ENCODE measurements at regions not wholly inside any gene's neighbourhood (a gene's known extent, or its start where the extent isn't known, plus 50 kb on each side); places are given as distances from the start of the nearest gene placed in this dataset.

DNA sequence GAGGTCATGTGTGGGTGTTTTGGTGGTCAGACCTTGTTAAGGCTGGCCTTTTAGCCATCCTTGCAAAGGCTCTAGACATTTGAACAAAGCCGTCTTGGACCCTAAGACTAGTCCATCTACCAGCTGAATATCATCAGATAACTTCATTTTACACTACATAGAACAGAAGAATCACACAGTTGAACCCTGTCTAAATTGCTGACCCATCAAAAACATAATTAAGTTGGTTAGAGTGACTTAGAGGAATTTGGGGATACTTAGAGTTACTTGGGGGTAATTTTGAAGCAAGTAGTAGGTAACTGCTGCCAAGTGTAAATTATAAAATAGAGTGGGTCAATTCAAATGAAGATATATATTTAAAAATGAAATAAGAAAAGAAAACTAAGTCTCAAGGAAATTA is 102.9 kb upstream of the ADGRL4 start:
- Mint-ChIP-seq H3K36me3 (ENCODE audit: insufficient read depth, unreplicated experiment) (no peaks in the 10 kb centered on the region), H3K4me3 (ENCODE audit: unreplicated experiment) (no peak overlapping the region), H3K27ac (ENCODE audit: unreplicated experiment) (no peak overlapping the region), H3K4me1 (ENCODE audit: low read depth, unreplicated experiment) (no peaks in the 10 kb centered on the region), H3K9me3 (ENCODE audit: unreplicated experiment) (no peaks in the 10 kb centered on the region), H3K27me3 (ENCODE audit: insufficient read depth, unreplicated experiment) (no peaks in the 10 kb centered on the region)
- CTCF ChIA-PET: no interaction called here
- no peak overlapping the region for H3K4me3 ChIP-seq (ENCODE audit: low read depth, low read length)
- intact Hi-C loops (cut with micrococcal nuclease; ENCODE audit: unreplicated experiment): no loop called here
- BruUV-seq (replicated peaks): no TSS peak
- TF ChIP-seq, protein P1, sequence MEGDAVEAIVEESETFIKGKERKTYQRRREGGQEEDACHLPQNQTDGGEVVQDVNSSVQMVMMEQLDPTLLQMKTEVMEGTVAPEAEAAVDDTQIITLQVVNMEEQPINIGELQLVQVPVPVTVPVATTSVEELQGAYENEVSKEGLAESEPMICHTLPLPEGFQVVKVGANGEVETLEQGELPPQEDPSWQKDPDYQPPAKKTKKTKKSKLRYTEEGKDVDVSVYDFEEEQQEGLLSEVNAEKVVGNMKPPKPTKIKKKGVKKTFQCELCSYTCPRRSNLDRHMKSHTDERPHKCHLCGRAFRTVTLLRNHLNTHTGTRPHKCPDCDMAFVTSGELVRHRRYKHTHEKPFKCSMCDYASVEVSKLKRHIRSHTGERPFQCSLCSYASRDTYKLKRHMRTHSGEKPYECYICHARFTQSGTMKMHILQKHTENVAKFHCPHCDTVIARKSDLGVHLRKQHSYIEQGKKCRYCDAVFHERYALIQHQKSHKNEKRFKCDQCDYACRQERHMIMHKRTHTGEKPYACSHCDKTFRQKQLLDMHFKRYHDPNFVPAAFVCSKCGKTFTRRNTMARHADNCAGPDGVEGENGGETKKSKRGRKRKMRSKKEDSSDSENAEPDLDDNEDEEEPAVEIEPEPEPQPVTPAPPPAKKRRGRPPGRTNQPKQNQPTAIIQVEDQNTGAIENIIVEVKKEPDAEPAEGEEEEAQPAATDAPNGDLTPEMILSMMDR (IDR thresholded peaks at IDR 0.05; ENCODE audit: insufficient read depth in 1 of 2, low read depth in 1 of 2, low read length in 1 of 2, severe bottlenecking in 1 of 2, unreplicated experiment in 1 of 2): no peak
- no peak for DNase-seq
- H3K9me3 ChIP-seq: no peaks in the 10 kb centered on the region
- POLR2A ChIA-PET: no interaction called here
- H3K27me3 ChIP-seq (replicated peaks; ENCODE audit: control insufficient read depth, insufficient read depth, low read length): no peaks in the 10 kb centered on the region
- no peaks in the 10 kb centered on the region for H3K36me3 ChIP-seq (ENCODE audit: control insufficient read depth, insufficient read depth, low read length)
- no peaks in the 10 kb centered on the region for H3K4me1 ChIP-seq

- H3K9me3 Mint-ChIP-seq (ENCODE audit: unreplicated experiment): no peaks in the 10 kb centered on the region
- ChIA-PET CTCF (no interaction called here), POLR2A (no interaction called here)
- H3K36me3 ChIP-seq (ENCODE audit: control insufficient read depth, insufficient read depth, low read length): no peaks in the 10 kb centered on the region
- no peaks in the 10 kb centered on the region for H3K36me3 Mint-ChIP-seq (ENCODE audit: insufficient read depth, unreplicated experiment)
- TF ChIP-seq, protein P1 (IDR thresholded peaks at IDR 0.05; ENCODE audit: insufficient read depth in 1 of 2, low read depth in 1 of 2, low read length in 1 of 2, severe bottlenecking in 1 of 2, unreplicated experiment in 1 of 2): no peak
- no peak overlapping the region for H3K4me3 Mint-ChIP-seq (ENCODE audit: unreplicated experiment)
- no peaks in the 10 kb centered on the region for H3K4me1 Mint-ChIP-seq (ENCODE audit: low read depth, unreplicated experiment)
- no peak for DNase-seq
- no peaks in the 10 kb centered on the region for H3K27me3 Mint-ChIP-seq (ENCODE audit: insufficient read depth, unreplicated experiment)
- no peak overlapping the region for H3K4me3 ChIP-seq (ENCODE audit: low read depth, low read length)
- H3K9me3 ChIP-seq: no peaks in the 10 kb centered on the region
- intact Hi-C loops (cut with micrococcal nuclease; ENCODE audit: unreplicated experiment): no loop called here
- no TSS peak for BruUV-seq (replicated peaks)
- no peaks in the 10 kb centered on the region for H3K4me1 ChIP-seq
- no peaks in the 10 kb centered on the region for H3K27me3 ChIP-seq (replicated peaks; ENCODE audit: control insufficient read depth, insufficient read depth, low read length)
- H3K27ac Mint-ChIP-seq (ENCODE audit: unreplicated experiment): no peak overlapping the region
These were observed 99.0 kb upstream of the ADGRL4 start for GRCh38 chr1:79105500-79105899.

DNA sequence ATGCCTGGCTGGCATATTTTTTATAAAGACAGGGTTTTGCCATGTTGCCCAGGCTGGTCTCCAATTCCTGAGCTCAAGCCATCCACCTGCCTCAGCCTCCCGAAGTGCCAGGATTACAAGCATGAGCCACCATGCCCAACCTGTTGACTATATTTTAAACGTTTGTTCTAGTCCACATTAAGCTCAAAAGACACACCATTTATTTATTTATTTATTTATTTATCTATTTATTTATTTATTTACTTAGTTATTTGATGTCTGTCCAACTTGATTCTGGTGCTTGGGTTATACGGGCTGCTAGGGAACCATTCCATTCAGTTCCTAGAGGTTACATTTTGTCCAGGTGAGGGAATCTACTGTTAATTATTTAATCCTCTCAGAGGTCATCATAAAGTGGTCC is 98.1 kb upstream of the ADGRL4 start:
- Histone ChIP-seq H3K36me3 (ENCODE audit: control insufficient read depth, insufficient read depth, low read length) (no peaks in the 10 kb centered on the region), H3K4me3 (ENCODE audit: low read depth, low read length) (no peak overlapping the region), H3K4me1 (no peaks in the 10 kb centered on the region), H3K9me3 (no peaks in the 10 kb centered on the region), H3K27me3 (replicated peaks; ENCODE audit: control insufficient read depth, insufficient read depth, low read length) (no peaks in the 10 kb centered on the region)
- H3K36me3 Mint-ChIP-seq (ENCODE audit: insufficient read depth, unreplicated experiment): no peaks in the 10 kb centered on the region
- BruUV-seq (replicated peaks): no TSS peak
- no peaks in the 10 kb centered on the region for H3K4me1 Mint-ChIP-seq (ENCODE audit: low read depth, unreplicated experiment)
- ChIA-PET CTCF (no interaction called here), POLR2A (no interaction called here)
- no peaks in the 10 kb centered on the region for H3K27me3 Mint-ChIP-seq (ENCODE audit: insufficient read depth, unreplicated experiment)
- no peak overlapping the region for H3K4me3 Mint-ChIP-seq (ENCODE audit: unreplicated experiment)
- no peaks in the 10 kb centered on the region for H3K9me3 Mint-ChIP-seq (ENCODE audit: unreplicated experiment)
- no peak overlapping the region for H3K27ac Mint-ChIP-seq (ENCODE audit: unreplicated experiment)
- TF ChIP-seq, protein P1 (IDR thresholded peaks at IDR 0.05; ENCODE audit: insufficient read depth in 1 of 2, low read depth in 1 of 2, low read length in 1 of 2, severe bottlenecking in 1 of 2, unreplicated experiment in 1 of 2): no peak
- intact Hi-C loops (cut with micrococcal nuclease; ENCODE audit: unreplicated experiment): no loop called here
- DNase-seq: no peak

Measured in Caco-2 (cell line).